K562 (cell line): ENCODE measurements at regions not wholly inside any gene's neighbourhood (a gene's known extent, or its start where the extent isn't known, plus 50 kb on each side); places are given as distances from the start of the nearest gene placed in this dataset.

Experiments
- CREB1 ChIP-seq, 2 experiments: sonication (generic) in 1 of 2; formaldehyde crosslinking in 1 of 2; IDR thresholded peaks; 2 replicates each; pipeline versions ENCODE4 v1.6.1 to v1.8.0; 2012 to 2022; ENCODE audit warnings: inconsistent platforms in 1 of 2, mild to moderate bottlenecking in 1 of 2, missing genetic modification reagents in 1 of 2, moderate library complexity in 1 of 2
- CTCF ChIP-seq, 3 experiments: IDR thresholded peaks in 2 of 3; conservative IDR thresholded peaks in 1 of 3; 2 replicates each; pipeline ENCODE4 v1.5.1; 2011 to 2012; ENCODE audit warnings: low read length in 3 of 3, mild to moderate bottlenecking in 3 of 3, control low read depth in 2 of 3, improper control_type of control experiment in 1 of 3, inconsistent platforms in 1 of 3, low read depth in 1 of 3, mixed read lengths in 1 of 3, moderate library complexity in 1 of 3; ENCODE audit not compliant: insufficient read depth in 2 of 3
- GATA2 ChIP-seq: sonication (generic); formaldehyde crosslinking; IDR thresholded peaks from 2 replicates; pipeline ENCODE4 v1.4.0; 2020; ENCODE audit warnings: mild to moderate bottlenecking, missing genetic modification reagents
- HES1 ChIP-seq: fragments of 450-650 bp; IDR thresholded peaks from 2 replicates; pipeline ENCODE4 v1.6.1; 2016; ENCODE audit warnings: low read depth, mild to moderate bottlenecking, moderate library complexity
- KDM4B ChIP-seq, 2 experiments: fragments of 450-650 bp in 1 of 2; sonication (generic) in 1 of 2; IDR thresholded peaks; 2 replicates each; pipeline ENCODE4 v1.6.1; 2016 to 2017; ENCODE audit warnings: borderline replicate concordance in 2 of 2, antibody characterized with exemption in 1 of 2, low read depth in 1 of 2, mild to moderate bottlenecking in 1 of 2
- MYNN ChIP-seq, 2 experiments: sonication (generic); formaldehyde crosslinking in 1 of 2; IDR thresholded peaks; 2 replicates each; pipeline versions ENCODE4 v1.5.0 to v1.6.1; 2016 to 2020; ENCODE audit warnings: antibody characterized with exemption in 1 of 2, missing genetic modification reagents in 1 of 2
- POLR2AphosphoS2 ChIP-seq: IDR thresholded peaks from 2 replicates; pipeline ENCODE4 v1.6.1; 2012; ENCODE audit warnings: low read length, improper control_type of control experiment
- POLR2AphosphoS5 ChIP-seq: IDR thresholded peaks from 2 replicates; pipeline ENCODE4 v1.6.1; 2011; ENCODE audit warnings: mild to moderate bottlenecking, low read depth, low read length, moderate library complexity; ENCODE audit not compliant: control insufficient read depth, insufficient read depth
- SRSF1 ChIP-seq: fragments of 200-400 bp; formaldehyde crosslinking; IDR thresholded peaks from 2 replicates; pipeline ENCODE4 v1.6.1; 2017; ENCODE audit warnings: mild to moderate bottlenecking, low read depth, low read length, moderate library complexity
- TBL1XR1 ChIP-seq, 2 experiments: IDR thresholded peaks; 2 replicates each; pipeline ENCODE4 v1.6.1; 2012; ENCODE audit warnings: improper control_type of control experiment in 2 of 2, low read length in 2 of 2, mild to moderate bottlenecking in 1 of 2
- TEAD2 ChIP-seq: fragments of 450-650 bp; IDR thresholded peaks from 2 replicates; pipeline ENCODE4 v1.6.1; 2016; ENCODE audit warnings: missing genetic modification characterization, control low read depth, missing compliant biosample characterization
- ZNF740 ChIP-seq, 3 experiments: fragments of 200-800 bp in 1 of 3; sonication (Bioruptor generic) in 1 of 3; sonication (generic) in 1 of 3; formaldehyde crosslinking in 1 of 3; IDR thresholded peaks; 2 replicates each; pipeline versions ENCODE4 v1.6.1 to v1.8.0; 2016 to 2022; ENCODE audit warnings: mild to moderate bottlenecking in 2 of 3, missing compliant biosample characterization in 2 of 3, missing genetic modification characterization in 2 of 3, missing genetic modification reagents in 1 of 3

- TF ChIP-seq MYNN (IDR thresholded peaks at IDR 0.05) (no peak), MYNN (CRISPR knock-in tag; IDR thresholded peaks at IDR 0.05) (no peak), CTCF (IDR thresholded peaks at IDR 0.05 in 2 of 3, conservative IDR thresholded peaks at IDR 0.05 in 1 of 3; ENCODE audit: insufficient read depth in 2 of 3, low read depth in 1 of 3, low read length in 3 of 3) (no peak), SRSF1 (no peak), TBL1XR1 (IDR thresholded peaks at IDR 0.05; ENCODE audit: low read length in 2 of 2) (no peak), GATA2 (CRISPR knock-in tag) (no peak), TEAD2 (tag) (no peak), ZNF740 (CRISPR knock-in tag; IDR thresholded peaks at IDR 0.05) (no peak), ZNF740 (tag; IDR thresholded peaks at IDR 0.05) (no peak), KDM4B (IDR thresholded peaks at IDR 0.05; ENCODE audit: borderline replicate concordance in 2 of 2, low read depth in 1 of 2) (no peak), POLR2AphosphoS5 (no peak), POLR2AphosphoS2 (no peak), CREB1 (IDR thresholded peaks at IDR 0.05) (no peak), CREB1 (CRISPR knock-in tag; IDR thresholded peaks at IDR 0.05) (no peak), HES1 (no peak)
Measured at GRCh38 chr1:8213136-8213535, 104.8 kb upstream of the SLC45A1 start.
